ENCODE measurements at regions not wholly inside any gene's neighbourhood (a gene's known extent, or its start where the extent isn't known, plus 50 kb on each side); places are given as distances from the start of the nearest gene placed in this dataset.

DNA sequence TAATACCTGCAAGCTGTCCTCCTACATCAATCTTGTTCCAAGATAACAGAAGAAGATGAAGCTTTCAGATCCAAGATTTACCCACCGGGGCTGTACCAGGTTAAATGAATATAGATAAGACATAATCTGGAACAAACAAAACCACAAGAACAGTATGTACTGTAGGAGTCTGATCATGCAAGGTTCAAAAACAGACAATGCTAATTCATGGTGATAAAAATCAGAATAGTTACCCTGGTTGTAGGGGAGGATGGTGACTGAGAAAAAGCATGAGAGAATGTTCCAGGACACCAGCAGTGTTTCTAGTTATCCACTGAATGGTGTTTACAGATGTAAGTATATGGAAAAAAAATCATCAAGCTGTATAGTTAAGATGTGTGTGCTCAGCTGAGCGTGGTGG is 211.6 kb upstream of the TBL1X start:
- Histone ChIP-seq H3K4me3 (no peak overlapping the region), H3K4me1 (no peaks in the 10 kb centered on the region), H3K36me3 (no peaks in the 10 kb centered on the region), H3K27ac (no peak overlapping the region), H3K27me3 (no peaks in the 10 kb centered on the region), H3K9me3 (no peaks in the 10 kb centered on the region)
- DNase-seq, result no peak
- no peak for TF ChIP-seq CTCF (IDR thresholded peaks at IDR 0.05)
- intact Hi-C loops (cut with DNase I), result no loop called here
- no peak for ATAC-seq

DNA sequence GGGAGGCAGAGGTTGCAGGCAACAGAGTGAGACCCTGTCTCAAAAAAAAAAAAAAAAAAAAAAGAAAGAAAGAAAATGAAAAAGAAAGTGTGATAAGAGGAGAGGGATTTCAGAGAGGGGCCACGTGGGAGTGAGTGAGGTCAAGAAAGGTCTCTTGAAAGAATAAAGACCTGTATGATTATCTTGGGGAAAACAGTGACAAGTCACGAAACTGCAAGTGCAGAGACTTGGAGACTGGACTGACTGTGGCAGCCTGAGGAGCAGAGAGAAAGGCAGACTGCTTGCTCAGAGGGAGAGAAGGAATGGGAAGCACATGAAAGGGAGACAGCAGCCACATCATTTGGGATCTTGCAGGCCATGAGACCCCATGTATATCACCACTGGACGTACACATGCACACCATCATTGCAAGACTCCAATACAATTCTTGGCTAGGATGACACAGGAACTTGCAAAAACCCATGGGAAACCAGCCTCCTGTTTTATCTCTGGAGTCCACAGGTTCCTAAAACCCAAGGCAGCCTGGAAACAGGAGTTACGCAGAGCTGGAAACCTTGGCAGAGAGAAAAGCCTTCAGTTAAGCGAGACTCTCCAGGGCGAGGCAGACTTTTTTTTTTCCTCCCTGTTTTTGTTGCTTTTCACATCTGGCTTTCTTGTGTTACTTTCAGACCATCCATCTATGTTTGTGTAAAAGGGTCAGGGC is 207.0 kb upstream of the TBL1X start:
- Histone ChIP-seq H3K9me3 (no peaks in the 10 kb centered on the region), H3K27me3 (no peaks in the 10 kb centered on the region), H3K4me1 (no peaks in the 10 kb centered on the region), H3K4me3 (no peak overlapping the region), H3K27ac (no peak overlapping the region), H3K36me3 (no peaks in the 10 kb centered on the region)
- no peak for TF ChIP-seq CTCF (IDR thresholded peaks at IDR 0.05)
- intact Hi-C loops (cut with DNase I), result no loop called here
- DNase-seq, result no peak
- no peak for ATAC-seq

DNA sequence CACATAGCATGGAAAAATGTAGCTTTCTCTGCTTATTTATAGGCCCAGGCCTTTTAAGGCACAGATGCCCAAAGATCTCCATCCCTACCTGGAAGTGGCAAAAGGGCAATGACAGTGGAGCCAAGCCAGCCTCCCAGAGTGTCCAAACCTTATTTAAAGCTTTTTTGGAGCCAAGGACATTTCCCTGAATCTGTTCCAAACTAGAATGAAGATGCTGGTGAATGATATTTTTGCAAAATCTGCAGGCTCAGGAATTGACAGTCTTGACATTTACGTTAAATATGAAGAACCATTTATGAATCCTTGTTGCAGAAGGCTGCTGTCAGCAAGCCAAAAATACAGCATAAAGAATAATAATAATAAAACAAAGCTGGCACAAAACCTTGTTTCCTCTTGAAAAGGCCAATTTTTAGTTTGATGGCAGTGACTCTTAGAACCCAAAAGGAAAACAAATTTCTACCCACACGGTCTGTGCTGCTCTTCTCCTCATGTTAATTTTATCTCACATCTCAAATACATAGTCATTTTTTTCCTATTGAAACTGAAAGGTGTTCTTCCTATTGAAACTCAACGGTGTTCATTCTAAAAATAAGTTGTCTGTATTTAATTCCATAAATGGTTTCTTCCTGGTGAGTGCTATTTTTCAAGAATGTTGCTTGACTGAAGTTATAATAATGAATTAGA is 206.3 kb upstream of the TBL1X start:
- Histone ChIP-seq H3K36me3 (no peaks in the 10 kb centered on the region), H3K4me1 (no peaks in the 10 kb centered on the region), H3K4me3 (no peak overlapping the region), H3K9me3 (no peaks in the 10 kb centered on the region), H3K27ac (no peak overlapping the region), H3K27me3 (no peaks in the 10 kb centered on the region)
- ATAC-seq, result no peak
- no peak for DNase-seq
- intact Hi-C loops (cut with DNase I), result no loop called here
- no peak for TF ChIP-seq CTCF (IDR thresholded peaks at IDR 0.05)

GRCh38 chrX:9260603-9261002 is 204.3 kb upstream of the TBL1X start:
- Histone ChIP-seq H3K9me3 (no peaks in the 10 kb centered on the region), H3K4me3 (no peak overlapping the region), H3K36me3 (no peaks in the 10 kb centered on the region), H3K27me3 (no peaks in the 10 kb centered on the region), H3K27ac (no peak overlapping the region), H3K4me1 (no peaks in the 10 kb centered on the region)
- DNase-seq (no peak), ATAC-seq (no peak)
- TF ChIP-seq CTCF (IDR thresholded peaks at IDR 0.05), result no peak
- intact Hi-C loops (cut with DNase I), result no loop called here

DNA sequence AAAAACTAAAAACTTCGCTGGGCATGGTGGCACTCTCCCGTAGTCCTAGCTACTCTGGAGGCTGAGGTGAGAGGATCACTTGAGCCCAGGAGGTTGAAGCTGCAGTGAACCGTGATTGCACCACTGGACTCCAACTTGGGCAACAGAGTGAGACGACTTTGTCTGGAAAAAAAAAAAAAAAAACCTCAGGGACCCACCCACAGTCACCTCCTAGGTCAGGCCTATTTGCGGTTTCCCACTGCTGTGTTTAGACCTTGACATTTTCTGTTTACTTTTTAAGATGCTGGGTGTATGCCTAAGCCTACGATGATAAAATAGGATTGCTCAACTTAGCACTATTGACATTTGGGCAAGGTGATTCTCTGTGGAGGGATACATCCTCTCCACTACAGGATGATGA is 197.4 kb upstream of the TBL1X start:
- no peak for TF ChIP-seq CTCF (IDR thresholded peaks at IDR 0.05)
- DNase-seq, result no peak

More for the DNA sequence above, 197.4 kb upstream of the TBL1X start:
- Histone ChIP-seq H3K36me3 (no peaks in the 10 kb centered on the region), H3K27ac (no peak overlapping the region), H3K9me3 (no peaks in the 10 kb centered on the region), H3K4me3 (no peak overlapping the region), H3K4me1 (no peaks in the 10 kb centered on the region), H3K27me3 (no peaks in the 10 kb centered on the region)
- no peak for ATAC-seq
- intact Hi-C loops (cut with DNase I), result no loop called here
